HL-60/S4 treated with phorbol 12-myristate 13-acetate at 8.2 ng/mL for 4 days and 3 days (cell line): ENCODE measurements at regions not wholly inside any gene's neighbourhood (a gene's known extent, or its start where the extent isn't known, plus 50 kb on each side); places are given as distances from the start of the nearest gene placed in this dataset.

Experiments
- in situ Hi-C: fragments of 300-500 bp; cut with MboI; formaldehyde crosslinking; loops from 2 replicates; pipeline ENCODE4 v1.15.0; 2022; ENCODE audit warnings: low sequenced_read_pairs

- in situ Hi-C loops: no loop called here
These were observed 536.6 kb upstream of the USP24 start for GRCh38 chr1:55751776-55752175.

GRCh38 chr1:55750628-55750995 is 535.4 kb upstream of the USP24 start:
- in situ Hi-C loops: no loop called here

- in situ Hi-C loops: no loop called here
These were observed 534.9 kb upstream of the USP24 start for GRCh38 chr1:55749975-55750627.

GRCh38 chr1:55747408-55747841 is 532.3 kb upstream of the USP24 start:
- in situ Hi-C loops: no loop called here

GRCh38 chr1:55746710-55747109 is 531.5 kb upstream of the USP24 start:
- in situ Hi-C loops: no loop called here

GRCh38 chr1:55741516-55741915 is 526.4 kb upstream of the USP24 start:
- in situ Hi-C loops: no loop called here

- in situ Hi-C loops: no loop called here
These were observed 519.9 kb upstream of the USP24 start for GRCh38 chr1:55735106-55735505.

GRCh38 chr1:55726994-55727393 is 511.8 kb upstream of the USP24 start:
- in situ Hi-C loops: no loop called here

GRCh38 chr1:55725378-55725777 is 510.2 kb upstream of the USP24 start:
- in situ Hi-C loops: no loop called here

GRCh38 chr1:55724551-55725325 is 509.6 kb upstream of the USP24 start:
- in situ Hi-C loops: no loop called here

- in situ Hi-C loops: no loop called here
These were observed 507.8 kb upstream of the USP24 start for GRCh38 chr1:55723001-55723400.

- in situ Hi-C loops: no loop called here
These were observed 505.1 kb upstream of the USP24 start for GRCh38 chr1:55720261-55720660.

- in situ Hi-C loops: no loop called here
These were observed 503.9 kb upstream of the USP24 start for GRCh38 chr1:55718758-55719671.

- in situ Hi-C loops: no loop called here
These were observed 501.9 kb upstream of the USP24 start for GRCh38 chr1:55717111-55717510.

- in situ Hi-C loops: no loop called here
These were observed 501.4 kb upstream of the USP24 start for GRCh38 chr1:55716610-55717009.

GRCh38 chr1:55716151-55716550 is 501.0 kb upstream of the USP24 start:
- in situ Hi-C loops: no loop called here

- in situ Hi-C loops: no loop called here
These were observed 499.1 kb upstream of the USP24 start for GRCh38 chr1:55714230-55714629.

GRCh38 chr1:55713516-55713915 is 498.4 kb upstream of the USP24 start:
- in situ Hi-C loops: no loop called here

- in situ Hi-C loops: no loop called here
These were observed 497.0 kb upstream of the USP24 start for GRCh38 chr1:55712148-55712547.

GRCh38 chr1:55708781-55709180 is 493.6 kb upstream of the USP24 start:
- in situ Hi-C loops: no loop called here

GRCh38 chr1:55707846-55708245 is 492.7 kb upstream of the USP24 start:
- in situ Hi-C loops: no loop called here

- in situ Hi-C loops: no loop called here
These were observed 492.0 kb upstream of the USP24 start for GRCh38 chr1:55707196-55707595.
